IPS DF 19.7 (cell line): ENCODE measurements at regions not wholly inside any gene's neighbourhood (a gene's known extent, or its start where the extent isn't known, plus 50 kb on each side); places are given as distances from the start of the nearest gene placed in this dataset.

Experiments used
- DNase-seq: peaks from one replicate; pipeline ENCODE4 v3.0.0-alpha.2; 2013; ENCODE audit warnings: low read depth, low spot score

- no peak for DNase-seq
These were observed 155.6 kb upstream of the MKI67 start for GRCh38 chr10:128281861-128282260.

GRCh38 chr10:128286141-128286761 lies 160.0 kb upstream of the MKI67 start:
- DNase-seq: no peak

- DNase-seq: no peak
These were observed 160.7 kb upstream of the MKI67 start for GRCh38 chr10:128286762-128287500.

- no peak for DNase-seq
These were observed 161.7 kb upstream of the MKI67 start for GRCh38 chr10:128287921-128288320.

- DNase-seq: no peak
These were observed 163.4 kb upstream of the MKI67 start for GRCh38 chr10:128289621-128290020.

- DNase-seq: no peak
These were observed 168.8 kb upstream of the MKI67 start for GRCh38 chr10:128295003-128295402.

- DNase-seq: no peak
These were observed 170.2 kb upstream of the MKI67 start for GRCh38 chr10:128296253-128297007.

GRCh38 chr10:128297709-128298378 lies 171.6 kb upstream of the MKI67 start:
- DNase-seq: no peak

GRCh38 chr10:128298587-128298986 lies 172.4 kb upstream of the MKI67 start:
- DNase-seq: no peak

- no peak for DNase-seq
These were observed 174.1 kb upstream of the MKI67 start for GRCh38 chr10:128300290-128300824.

GRCh38 chr10:128301051-128301450 lies 174.8 kb upstream of the MKI67 start:
- DNase-seq: no peak

GRCh38 chr10:128302808-128303207 lies 176.6 kb upstream of the MKI67 start:
- no peak for DNase-seq

- DNase-seq: no peak
These were observed 178.0 kb upstream of the MKI67 start for GRCh38 chr10:128304271-128304670.

- no peak for DNase-seq
These were observed 179.6 kb upstream of the MKI67 start for GRCh38 chr10:128305601-128306345.

- DNase-seq: no peak
These were observed 180.3 kb upstream of the MKI67 start for GRCh38 chr10:128306535-128306934.

- DNase-seq: no peak
These were observed 180.7 kb upstream of the MKI67 start for GRCh38 chr10:128306966-128307365.

- no peak for DNase-seq
These were observed 181.6 kb upstream of the MKI67 start for GRCh38 chr10:128307820-128308219.

GRCh38 chr10:128310971-128311658 lies 184.9 kb upstream of the MKI67 start:
- no peak for DNase-seq

- DNase-seq: no peak
These were observed 186.0 kb upstream of the MKI67 start for GRCh38 chr10:128312250-128312649.

- no peak for DNase-seq
These were observed 188.5 kb upstream of the MKI67 start for GRCh38 chr10:128314686-128315085.
